Esophagus muscularis mucosa (tissue), 3 donors: ENCODE measurements at regions not wholly inside any gene's neighbourhood (a gene's known extent, or its start where the extent isn't known, plus 50 kb on each side); places are given as distances from the start of the nearest gene placed in this dataset.

Experiments used
- CTCF ChIP-seq, 3 experiments: fragments of 200-600 bp in 2 of 3; fragments of 450-650 bp in 1 of 3; sonication (generic) in 2 of 3; IDR thresholded peaks; one replicate each; pipeline ENCODE4 v1.5.1; 2017 to 2019; ENCODE audit warnings: antibody characterized with exemption in 3 of 3, mild to moderate bottlenecking in 2 of 3, moderate library complexity in 1 of 3
- EP300 ChIP-seq: sonication (generic); formaldehyde crosslinking; IDR thresholded peaks from one replicate; pipeline ENCODE4 v1.6.1; 2017; ENCODE audit warnings: antibody characterized with exemption

- TF ChIP-seq EP300 (no peak), CTCF (IDR thresholded peaks at IDR 0.05) (no peak)
Measured at GRCh38 chr9:89940625-89941024, 335.8 kb downstream of the GADD45G start.
